Caco-2 (cell line): ENCODE measurements at regions not wholly inside any gene's neighbourhood (a gene's known extent, or its start where the extent isn't known, plus 50 kb on each side); places are given as distances from the start of the nearest gene placed in this dataset.
A peak's percentile ranks its signal among the peaks of the same experiment; 100 is the strongest.

Experiments used
- BruUV-seq: library from RNA; stranded (reverse); fragments of 400-500 nt; replicated peaks from 2 replicates; lab custom pipeline; 2021; lab: Mats Ljungman, UMichigan
- CTCF ChIA-PET: fragments of 300-600 bp; sonication (Branson Sonifier 250); formaldehyde crosslinking; loops from one replicate; lab custom pipeline; 2022; ENCODE audit warnings: antibody characterized with exemption; lab: Charles Lee
- POLR2A ChIA-PET: fragments of 300-600 bp; sonication (Branson Sonifier 250); formaldehyde crosslinking; loops from one replicate; lab custom pipeline; 2022; ENCODE audit warnings: antibody characterized with exemption; lab: Charles Lee
- DNase-seq, 2 experiments: peaks; one replicate each; pipeline versions ENCODE4 v3.0.0 to v3.0.0-alpha.2; 2020 to 2022
- H3K27me3 ChIP-seq: replicated peaks from 2 replicates; pipeline ENCODE4 v1.6.0; 2011; ENCODE audit warnings: low read length; ENCODE audit not compliant: control insufficient read depth, insufficient read depth
- H3K36me3 ChIP-seq: 2 replicates; pipeline ENCODE4 v1.5.1; 2011; ENCODE audit warnings: low read length; ENCODE audit not compliant: control insufficient read depth, insufficient read depth
- H3K4me1 ChIP-seq: fragments of 250-450 bp; sonication (Bioruptor Pico); 2 replicates; pipeline ENCODE4 v1.5.1; 2020; ENCODE audit warnings: mild to moderate bottlenecking
- H3K4me3 ChIP-seq: 2 replicates; pipeline ENCODE4 v1.5.1; 2011; ENCODE audit warnings: low read depth, mild to moderate bottlenecking, control low read depth, low read length
- H3K9me3 ChIP-seq: fragments of 250-450 bp; sonication (Bioruptor Pico); 2 replicates; pipeline ENCODE4 v1.5.1; 2020; ENCODE audit warnings: mild to moderate bottlenecking, moderate library complexity
- H3K27ac Mint-ChIP-seq: one replicate; pipeline ENCODE4 v1.8.0; 2022; ENCODE audit warnings: mixed read lengths; ENCODE audit not compliant: unreplicated experiment
- H3K27me3 Mint-ChIP-seq: one replicate; pipeline ENCODE4 v1.8.0; 2022; ENCODE audit warnings: mixed read lengths; ENCODE audit not compliant: insufficient read depth, unreplicated experiment
- H3K36me3 Mint-ChIP-seq: one replicate; pipeline ENCODE4 v1.8.0; 2022; ENCODE audit warnings: mild to moderate bottlenecking, mixed read lengths; ENCODE audit not compliant: insufficient read depth, unreplicated experiment
- H3K4me1 Mint-ChIP-seq: one replicate; pipeline ENCODE4 v1.8.0; 2022; ENCODE audit warnings: low read depth, mixed read lengths; ENCODE audit not compliant: unreplicated experiment
- H3K4me3 Mint-ChIP-seq: one replicate; pipeline ENCODE4 v1.8.0; 2022; ENCODE audit warnings: mild to moderate bottlenecking, moderate library complexity, mixed read lengths; ENCODE audit not compliant: unreplicated experiment
- H3K9me3 Mint-ChIP-seq: one replicate; pipeline ENCODE4 v1.8.0; 2022; ENCODE audit warnings: mixed read lengths; ENCODE audit not compliant: unreplicated experiment
- CTCF ChIP-seq, 2 experiments: fragments of 200-600 bp in 1 of 2; IDR thresholded peaks; 1 replicate in 1 of 2; 2 replicates in 1 of 2; pipeline versions ENCODE4 v1.5.1 to v1.8.0; 2011 to 2022; ENCODE audit warnings: antibody characterized with exemption in 1 of 2, control low read depth in 1 of 2, inconsistent platforms in 1 of 2, low read depth in 1 of 2, low read length in 1 of 2, mild to moderate bottlenecking in 1 of 2, moderate library complexity in 1 of 2; ENCODE audit not compliant: insufficient read depth in 1 of 2, severe bottlenecking in 1 of 2, unreplicated experiment in 1 of 2
- intact Hi-C: fragments of 100-400 bp; cut with micrococcal nuclease; formaldehyde crosslinking; loops from one replicate; pipeline ENCODE4 v1.10.0; 2022; ENCODE audit not compliant: unreplicated experiment

- Histone ChIP-seq H3K9me3 (peaks cover 3% of the 10 kb centered on the region; the same call in 1 of the 2 replicates), H3K4me3 (no peak overlapping the region), H3K4me1 (peaks cover 14% of the 10 kb centered on the region), H3K27me3 (no peaks in the 10 kb centered on the region), H3K36me3 (0 out of 2 replicates have a peak, but pooled peaks cover 2% of the 10 kb centered on the region)
- no peak for TF ChIP-seq CTCF (IDR thresholded peaks at IDR 0.05; ENCODE audit: insufficient read depth in 1 of 2, low read depth in 1 of 2, low read length in 1 of 2, severe bottlenecking in 1 of 2, unreplicated experiment in 1 of 2)
- BruUV-seq, result no TSS peak
- Mint-ChIP-seq H3K27ac (peak overlapping the region; percentile 79), H3K9me3 (no peaks in the 10 kb centered on the region), H3K4me3 (no peak overlapping the region), H3K27me3 (no peaks in the 10 kb centered on the region), H3K36me3 (peaks cover 11% of the 10 kb centered on the region), H3K4me1 (peaks cover 28% of the 10 kb centered on the region)
- intact Hi-C loops, result no loop called here
- no peak for DNase-seq
- ChIA-PET POLR2A (no interaction called here), CTCF (interaction anchor here (1.3 to 1.6 kb wide), 2 partner anchors 9 to 154 kb away, joined by 3 to 6 read pairs; no protein-coding TSS in a partner anchor)
These were observed 150.9 kb downstream of the C9orf50 start for GRCh38 chr9:129469988-129470316.

GRCh38 chr9:129469188-129469987, 151.5 kb downstream of the C9orf50 start:
- DNase-seq, result peak; percentile 68 to 75
- Histone ChIP-seq H3K4me1 (peaks cover 14% of the 10 kb centered on the region), H3K9me3 (no peaks in the 10 kb centered on the region), H3K36me3 (no peaks in the 10 kb centered on the region), H3K4me3 (no peak overlapping the region), H3K27me3 (no peaks in the 10 kb centered on the region)
- no peak for TF ChIP-seq CTCF (IDR thresholded peaks at IDR 0.05; ENCODE audit: insufficient read depth in 1 of 2, low read depth in 1 of 2, low read length in 1 of 2, severe bottlenecking in 1 of 2, unreplicated experiment in 1 of 2)
- H3K27ac Mint-ChIP-seq, result peak overlapping the region; percentile 79
- peaks cover 28% of the 10 kb centered on the region for H3K4me1 Mint-ChIP-seq
- no peaks in the 10 kb centered on the region for H3K27me3 Mint-ChIP-seq
- H3K4me3 Mint-ChIP-seq, result no peak overlapping the region
- no TSS peak for BruUV-seq
- ChIA-PET CTCF (interaction anchor here (1.3 to 1.6 kb wide), 2 partner anchors 9 to 155 kb away, joined by 3 to 6 read pairs; no protein-coding TSS in a partner anchor), POLR2A (interaction anchor here (0.6 kb wide), 1 partner anchor 9 kb away, joined by 4 read pairs; no protein-coding TSS in a partner anchor)
- H3K9me3 Mint-ChIP-seq, result no peaks in the 10 kb centered on the region
- intact Hi-C loops, result no loop called here
- H3K36me3 Mint-ChIP-seq, result peaks cover 11% of the 10 kb centered on the region

GRCh38 chr9:129467739-129468666, 152.9 kb downstream of the C9orf50 start:
- no peak for TF ChIP-seq CTCF (IDR thresholded peaks at IDR 0.05; ENCODE audit: insufficient read depth in 1 of 2, low read depth in 1 of 2, low read length in 1 of 2, severe bottlenecking in 1 of 2, unreplicated experiment in 1 of 2)
- BruUV-seq, result no TSS peak
- CTCF ChIA-PET, result no interaction called here
- Mint-ChIP-seq H3K4me1 (peaks cover 28% of the 10 kb centered on the region), H3K4me3 (no peak overlapping the region), H3K27ac (no peak overlapping the region), H3K27me3 (no peaks in the 10 kb centered on the region), H3K9me3 (no peaks in the 10 kb centered on the region), H3K36me3 (peaks cover 11% of the 10 kb centered on the region)
- H3K4me1 ChIP-seq, result peaks cover 14% of the 10 kb centered on the region
- H3K9me3 ChIP-seq, result no peaks in the 10 kb centered on the region
- H3K36me3 ChIP-seq, result no peaks in the 10 kb centered on the region
- no peak overlapping the region for H3K4me3 ChIP-seq
- H3K27me3 ChIP-seq, result no peaks in the 10 kb centered on the region
- no peak for DNase-seq
- POLR2A ChIA-PET, result no interaction called here
- intact Hi-C loops, result no loop called here
